Esophagus squamous epithelium (tissue), 4 donors: ENCODE measurements at regions not wholly inside any gene's neighbourhood (a gene's known extent, or its start where the extent isn't known, plus 50 kb on each side); places are given as distances from the start of the nearest gene placed in this dataset.

Experiments used
- POLR2A ChIP-seq, 4 donors: fragments of 450-650 bp; IDR thresholded peaks; one replicate each; pipeline ENCODE4 v1.6.1; 2017; ENCODE audit warnings: antibody characterized with exemption in 4 of 4, mild to moderate bottlenecking in 4 of 4, moderate library complexity in 3 of 4
- TF ChIP-seq, protein P1 (sequence below), 6 experiments: fragments of 450-650 bp in 4 of 6; fragments of 200-600 bp in 2 of 6; sonication (generic) in 2 of 6; IDR thresholded peaks; one replicate each; pipeline ENCODE4 v1.5.1; 2016 to 2019; ENCODE audit warnings: antibody characterized with exemption in 6 of 6, mild to moderate bottlenecking in 4 of 6, moderate library complexity in 4 of 6

- TF ChIP-seq, protein P1, sequence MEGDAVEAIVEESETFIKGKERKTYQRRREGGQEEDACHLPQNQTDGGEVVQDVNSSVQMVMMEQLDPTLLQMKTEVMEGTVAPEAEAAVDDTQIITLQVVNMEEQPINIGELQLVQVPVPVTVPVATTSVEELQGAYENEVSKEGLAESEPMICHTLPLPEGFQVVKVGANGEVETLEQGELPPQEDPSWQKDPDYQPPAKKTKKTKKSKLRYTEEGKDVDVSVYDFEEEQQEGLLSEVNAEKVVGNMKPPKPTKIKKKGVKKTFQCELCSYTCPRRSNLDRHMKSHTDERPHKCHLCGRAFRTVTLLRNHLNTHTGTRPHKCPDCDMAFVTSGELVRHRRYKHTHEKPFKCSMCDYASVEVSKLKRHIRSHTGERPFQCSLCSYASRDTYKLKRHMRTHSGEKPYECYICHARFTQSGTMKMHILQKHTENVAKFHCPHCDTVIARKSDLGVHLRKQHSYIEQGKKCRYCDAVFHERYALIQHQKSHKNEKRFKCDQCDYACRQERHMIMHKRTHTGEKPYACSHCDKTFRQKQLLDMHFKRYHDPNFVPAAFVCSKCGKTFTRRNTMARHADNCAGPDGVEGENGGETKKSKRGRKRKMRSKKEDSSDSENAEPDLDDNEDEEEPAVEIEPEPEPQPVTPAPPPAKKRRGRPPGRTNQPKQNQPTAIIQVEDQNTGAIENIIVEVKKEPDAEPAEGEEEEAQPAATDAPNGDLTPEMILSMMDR (IDR thresholded peaks at IDR 0.05), result no peak
- TF ChIP-seq POLR2A (IDR thresholded peaks at IDR 0.05), result no peak
Measured at GRCh38 chr12:89185181-89185580, 167.1 kb downstream of the DUSP6 start.
